ENCODE measurements at regions not wholly inside any gene's neighbourhood (a gene's known extent, or its start where the extent isn't known, plus 50 kb on each side); places are given as distances from the start of the nearest gene placed in this dataset.

DNA sequence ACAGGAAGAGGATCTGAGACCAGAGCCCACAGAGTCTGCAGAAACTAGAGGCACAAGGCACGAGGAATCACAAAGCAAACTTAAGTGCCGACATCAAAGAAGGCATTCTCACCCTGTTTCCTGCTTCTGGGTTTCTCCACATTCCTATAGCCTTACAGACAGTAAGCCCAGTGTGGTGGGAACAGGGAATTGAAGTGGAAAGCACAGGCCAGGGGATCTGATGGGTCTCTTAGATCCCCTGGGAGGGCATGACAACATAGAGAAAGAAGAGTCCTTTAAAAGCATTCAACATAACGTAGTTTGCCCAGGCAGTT, 75.6 kb upstream of the FRMD6 start:
- TF ChIP-seq POLR2A (IDR thresholded peaks at IDR 0.05), result no peak
- TF ChIP-seq, protein P1, sequence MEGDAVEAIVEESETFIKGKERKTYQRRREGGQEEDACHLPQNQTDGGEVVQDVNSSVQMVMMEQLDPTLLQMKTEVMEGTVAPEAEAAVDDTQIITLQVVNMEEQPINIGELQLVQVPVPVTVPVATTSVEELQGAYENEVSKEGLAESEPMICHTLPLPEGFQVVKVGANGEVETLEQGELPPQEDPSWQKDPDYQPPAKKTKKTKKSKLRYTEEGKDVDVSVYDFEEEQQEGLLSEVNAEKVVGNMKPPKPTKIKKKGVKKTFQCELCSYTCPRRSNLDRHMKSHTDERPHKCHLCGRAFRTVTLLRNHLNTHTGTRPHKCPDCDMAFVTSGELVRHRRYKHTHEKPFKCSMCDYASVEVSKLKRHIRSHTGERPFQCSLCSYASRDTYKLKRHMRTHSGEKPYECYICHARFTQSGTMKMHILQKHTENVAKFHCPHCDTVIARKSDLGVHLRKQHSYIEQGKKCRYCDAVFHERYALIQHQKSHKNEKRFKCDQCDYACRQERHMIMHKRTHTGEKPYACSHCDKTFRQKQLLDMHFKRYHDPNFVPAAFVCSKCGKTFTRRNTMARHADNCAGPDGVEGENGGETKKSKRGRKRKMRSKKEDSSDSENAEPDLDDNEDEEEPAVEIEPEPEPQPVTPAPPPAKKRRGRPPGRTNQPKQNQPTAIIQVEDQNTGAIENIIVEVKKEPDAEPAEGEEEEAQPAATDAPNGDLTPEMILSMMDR (IDR thresholded peaks at IDR 0.05), result no peak
- TF ChIP-seq POLR2AphosphoS5 (IDR thresholded peaks at IDR 0.05), result no peak
- TF ChIP-seq EP300 (IDR thresholded peaks at IDR 0.05), result no peak
